H1 (cell line): ENCODE measurements at regions not wholly inside any gene's neighbourhood (a gene's known extent, or its start where the extent isn't known, plus 50 kb on each side); places are given as distances from the start of the nearest gene placed in this dataset.

Source experiments
- CEBPB ChIP-seq: IDR thresholded peaks from 2 replicates; pipeline ENCODE4 v1.6.1; 2012; ENCODE audit warnings: low read depth, low read length
- EP300 ChIP-seq, 2 experiments: IDR thresholded peaks; 1 replicate in 1 of 2; 2 replicates in 1 of 2; pipeline ENCODE4 v1.6.1; 2011 to 2012; ENCODE audit warnings: low read depth in 2 of 2, low read length in 2 of 2, mild to moderate bottlenecking in 2 of 2, borderline replicate concordance in 1 of 2, inconsistent platforms in 1 of 2, moderate library complexity in 1 of 2
- MAFK ChIP-seq: IDR thresholded peaks from 2 replicates; pipeline ENCODE4 v1.6.1; 2012; ENCODE audit warnings: low read depth, mild to moderate bottlenecking, improper control_type of control experiment, low read length
- RBBP5 ChIP-seq: IDR thresholded peaks from 2 replicates; pipeline ENCODE4 v1.7.1; 2012; ENCODE audit warnings: low read depth, mild to moderate bottlenecking, inconsistent platforms, low read length, moderate library complexity, borderline replicate concordance
- RFX5 ChIP-seq: IDR thresholded peaks from 2 replicates; pipeline ENCODE4 v1.6.1; 2011; ENCODE audit warnings: low read depth, low read length, improper control_type of control experiment, borderline replicate concordance

DNA sequence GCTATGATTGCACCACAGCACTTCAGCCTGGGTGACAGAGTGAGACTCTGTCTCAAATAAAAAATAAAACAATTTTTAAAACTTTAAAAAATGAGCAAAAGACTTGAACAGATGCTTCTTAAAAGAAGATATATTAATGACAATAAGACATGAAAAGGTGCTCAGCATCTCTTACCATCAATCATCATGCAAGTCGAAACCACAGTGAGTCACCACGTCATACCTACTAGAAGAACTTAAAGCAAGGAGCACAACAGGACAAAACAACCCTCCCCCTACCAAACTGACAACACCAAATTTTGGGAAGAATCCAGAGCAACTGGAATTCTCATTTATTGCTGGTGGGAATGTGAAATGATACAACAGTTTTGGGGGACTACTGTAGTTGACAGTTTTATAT is 251.6 kb downstream of the BCL2 start (continued):
- TF ChIP-seq RBBP5 (no peak), EP300 (IDR thresholded peaks at IDR 0.05; ENCODE audit: borderline replicate concordance in 1 of 2, low read depth in 2 of 2, low read length in 2 of 2) (no peak), RFX5 (no peak), MAFK (no peak), CEBPB (no peak)
